Esophagus (tissue), 2 donors: ENCODE measurements at regions not wholly inside any gene's neighbourhood (a gene's known extent, or its start where the extent isn't known, plus 50 kb on each side); places are given as distances from the start of the nearest gene placed in this dataset.

Experiments used
- H3K27ac ChIP-seq, 2 donors: one replicate each; pipeline ENCODE4 v1.5.1; 2013; ENCODE audit warnings: low read depth in 2 of 2, mild to moderate bottlenecking in 2 of 2, inconsistent platforms in 1 of 2, low read length in 1 of 2, moderate library complexity in 1 of 2
- H3K27me3 ChIP-seq, 2 donors: one replicate each; pipeline ENCODE4 v1.6.1; 2013; ENCODE audit warnings: low read length in 2 of 2, control low read depth in 1 of 2, mild to moderate bottlenecking in 1 of 2; ENCODE audit not compliant: insufficient read depth in 2 of 2, control insufficient read depth in 1 of 2
- H3K36me3 ChIP-seq, 2 donors: one replicate each; pipeline ENCODE4 v1.6.1; 2013; ENCODE audit warnings: low read length in 1 of 2; ENCODE audit not compliant: control insufficient read depth in 2 of 2, insufficient read depth in 2 of 2
- H3K4me1 ChIP-seq, 2 donors: one replicate each; pipeline ENCODE4 v1.6.1; 2013; ENCODE audit warnings: low read length in 1 of 2; ENCODE audit not compliant: control insufficient read depth in 2 of 2, insufficient read depth in 2 of 2
- H3K4me3 ChIP-seq, 2 donors: one replicate each; pipeline ENCODE4 v1.5.1; 2013; ENCODE audit warnings: low read length in 2 of 2, mild to moderate bottlenecking in 2 of 2, low read depth in 1 of 2, moderate library complexity in 1 of 2
- H3K9me3 ChIP-seq, 2 donors: one replicate each; pipeline ENCODE4 v1.6.1; 2013; ENCODE audit warnings: mild to moderate bottlenecking in 2 of 2, low read depth in 1 of 2, low read length in 1 of 2, moderate library complexity in 1 of 2; ENCODE audit not compliant: control insufficient read depth in 2 of 2, insufficient read depth in 1 of 2
- WGBS, 2 donors: extraction: QIAGEN DNeasy Blood & Tissue Kit; methylation state at CpG; one replicate each; pipeline ENCODE4 v1.1.7; 2013; 5-methylcytosine and 5-hydroxymethylcytosine counted together
- donor health status: healthy with polysubstance abuse.
- donor health status: Bipolar disorder and iron deficiency.

- Histone ChIP-seq H3K4me1 (no peaks in the 10 kb centered on the region), H3K27me3 (no peaks in the 10 kb centered on the region), H3K9me3 (peaks cover 0 to 6% of the 10 kb centered on the region in 2 donors), H3K27ac (no peak overlapping the region), H3K4me3 (no peak overlapping the region), H3K36me3 (no peaks in the 10 kb centered on the region)
- 75 to 80% methylated on average over 14 of the region's 14 CpGs for WGBS, 2 donors
Measured at GRCh38 chr6:167770291-167770955, 56.3 kb upstream of the AFDN start.

GRCh38 chr6:167774881-167775280 is 51.8 kb upstream of the AFDN start:
- no peaks in the 10 kb centered on the region for H3K27me3 ChIP-seq
- peaks cover 0 to 2% of the 10 kb centered on the region in 2 donors for H3K9me3 ChIP-seq
- H3K4me1 ChIP-seq, result peaks cover 0 to 3% of the 10 kb centered on the region in 2 donors
- H3K27ac ChIP-seq, result no peak overlapping the region
- no peak overlapping the region for H3K4me3 ChIP-seq
- 97% methylated on average over 11 of the region's 11 CpGs for WGBS, 2 donors
- H3K36me3 ChIP-seq, result no peaks in the 10 kb centered on the region

- no peaks in the 10 kb centered on the region for H3K36me3 ChIP-seq
- no peaks in the 10 kb centered on the region for H3K27me3 ChIP-seq
- 77 to 79% methylated on average over 14 of the region's 14 CpGs for WGBS, 2 donors
- H3K9me3 ChIP-seq, result no peaks in the 10 kb centered on the region
- H3K4me3 ChIP-seq, result no peak overlapping the region
- peaks cover 0 to 3% of the 10 kb centered on the region in 2 donors for H3K4me1 ChIP-seq
- peak overlapping the region; percentile 40 to 72 for H3K27ac ChIP-seq
Measured at GRCh38 chr6:167776906-167777627, 49.6 kb upstream of the AFDN start.
